GM08714 (cell line): ENCODE measurements at regions not wholly inside any gene's neighbourhood (a gene's known extent, or its start where the extent isn't known, plus 50 kb on each side); places are given as distances from the start of the nearest gene placed in this dataset.

Experiments
- H3K4me3 ChIP-seq: fragments of 200-500 bp; sonication (Bioruptor generic); 2 replicates; pipeline ENCODE4 v1.5.1; 2014; ENCODE audit warnings: mild to moderate bottlenecking, low read length, inconsistent platforms
- ZNF274 ChIP-seq: IDR thresholded peaks from 2 replicates; pipeline ENCODE4 v1.6.1; 2012; ENCODE audit warnings: mild to moderate bottlenecking, low read depth, low read length

- no peak overlapping the region for H3K4me3 ChIP-seq
- no peak for TF ChIP-seq ZNF274
Measured at GRCh38 chr3:194806991-194807630, 121.4 kb downstream of the FAM43A start.

GRCh38 chr3:194808640-194809097, 123.0 kb downstream of the FAM43A start:
- TF ChIP-seq ZNF274 = no peak
- H3K4me3 ChIP-seq = no peak overlapping the region

GRCh38 chr3:194809382-194809781, 123.7 kb downstream of the FAM43A start:
- no peak overlapping the region for H3K4me3 ChIP-seq
- no peak for TF ChIP-seq ZNF274

GRCh38 chr3:194810076-194810475, 124.4 kb downstream of the FAM43A start:
- TF ChIP-seq ZNF274 = no peak
- no peak overlapping the region for H3K4me3 ChIP-seq

- no peak overlapping the region for H3K4me3 ChIP-seq
- no peak for TF ChIP-seq ZNF274
Measured at GRCh38 chr3:194811118-194811517, 125.4 kb downstream of the FAM43A start.

GRCh38 chr3:194812176-194812575, 126.5 kb downstream of the FAM43A start:
- no peak overlapping the region for H3K4me3 ChIP-seq
- TF ChIP-seq ZNF274 = no peak

- no peak for TF ChIP-seq ZNF274
- H3K4me3 ChIP-seq = no peak overlapping the region
Measured at GRCh38 chr3:194814878-194815357, 129.2 kb downstream of the FAM43A start.

- no peak for TF ChIP-seq ZNF274
- no peak overlapping the region for H3K4me3 ChIP-seq
Measured at GRCh38 chr3:194816748-194817591, 131.3 kb downstream of the FAM43A start.

- H3K4me3 ChIP-seq = no peak overlapping the region
- TF ChIP-seq ZNF274 = no peak
Measured at GRCh38 chr3:194817592-194817930, 131.9 kb downstream of the FAM43A start.

GRCh38 chr3:194817936-194818335, 132.3 kb downstream of the FAM43A start:
- TF ChIP-seq ZNF274 = no peak
- no peak overlapping the region for H3K4me3 ChIP-seq

- no peak overlapping the region for H3K4me3 ChIP-seq
- no peak for TF ChIP-seq ZNF274
Measured at GRCh38 chr3:194824100-194824499, 138.4 kb downstream of the FAM43A start.

GRCh38 chr3:194824701-194825111, 139.0 kb downstream of the FAM43A start:
- no peak overlapping the region for H3K4me3 ChIP-seq
- no peak for TF ChIP-seq ZNF274

GRCh38 chr3:194826594-194826993, 140.9 kb downstream of the FAM43A start:
- no peak overlapping the region for H3K4me3 ChIP-seq
- TF ChIP-seq ZNF274 = no peak

GRCh38 chr3:194827486-194827885, 141.8 kb downstream of the FAM43A start:
- TF ChIP-seq ZNF274 = no peak
- H3K4me3 ChIP-seq = no peak overlapping the region

GRCh38 chr3:194828116-194828515, 142.4 kb downstream of the FAM43A start:
- no peak for TF ChIP-seq ZNF274

More at GRCh38 chr3:194828116-194828515, 142.4 kb downstream of the FAM43A start:
- H3K4me3 ChIP-seq = no peak overlapping the region
